Panc1 (cell line): ENCODE measurements at regions not wholly inside any gene's neighbourhood (a gene's known extent, or its start where the extent isn't known, plus 50 kb on each side); places are given as distances from the start of the nearest gene placed in this dataset.

ENCODE experiments used
- ATAC-seq: fragments of 200-7000 bp; cut with Tn5 transposase; 2 replicates; pipeline ENCODE4 v1.9.1; 2020; ENCODE audit warnings: mild to moderate bottlenecking, moderate library complexity
- BruUV-seq: library from RNA; stranded (reverse); fragments of 400-500 nt; replicated peaks from 2 replicates; lab custom pipeline; 2021; lab: Mats Ljungman, UMichigan
- CTCF ChIA-PET: fragments of 300-600 bp; sonication (Branson Sonifier 250); formaldehyde crosslinking; loops from one replicate; lab custom pipeline; 2022; ENCODE audit warnings: antibody characterized with exemption; lab: Charles Lee
- POLR2A ChIA-PET: fragments of 300-600 bp; sonication (Branson Sonifier 250); formaldehyde crosslinking; loops from one replicate; lab custom pipeline; 2022; ENCODE audit warnings: antibody characterized with exemption; lab: Charles Lee
- DNase-seq: peaks from one replicate; pipeline ENCODE4 v3.0.0-alpha.2; 2010; ENCODE audit warnings: low read depth, low spot score
- H3K27ac ChIP-seq: 2 replicates; pipeline ENCODE4 v1.5.1; 2011; ENCODE audit warnings: mild to moderate bottlenecking, low read length, inconsistent platforms
- H3K27me3 ChIP-seq: fragments of 200-500 bp; sonication (Bioruptor generic); 2 replicates; pipeline ENCODE4 v1.6.0; 2014; ENCODE audit warnings: low read length, inconsistent platforms; ENCODE audit not compliant: control insufficient read depth, insufficient read depth
- H3K36me3 ChIP-seq: fragments of 200-500 bp; sonication (Bioruptor generic); 2 replicates; pipeline ENCODE4 v1.5.1; 2014; ENCODE audit warnings: inconsistent platforms, mild to moderate bottlenecking, low read length, moderate library complexity; ENCODE audit not compliant: control insufficient read depth, insufficient read depth
- H3K4me1 ChIP-seq: 2 replicates; pipeline ENCODE4 v1.5.1; 2011; ENCODE audit warnings: inconsistent platforms, mild to moderate bottlenecking, low read length, moderate library complexity; ENCODE audit not compliant: control insufficient read depth, insufficient read depth
- H3K4me3 ChIP-seq, 2 experiments: 2 replicates each; pipeline ENCODE4 v1.5.1; 2011 to 2012; ENCODE audit warnings: low read depth in 2 of 2, low read length in 2 of 2, mild to moderate bottlenecking in 2 of 2, inconsistent platforms in 1 of 2, moderate library complexity in 1 of 2
- H3K9me3 ChIP-seq: fragments of 200-500 bp; sonication (Bioruptor generic); 2 replicates; pipeline ENCODE4 v1.5.1; 2014; ENCODE audit warnings: low read depth, mild to moderate bottlenecking, inconsistent platforms, low read length, moderate library complexity; ENCODE audit not compliant: control insufficient read depth, insufficient read depth
- CTCF ChIP-seq: fragments of 450-650 bp; IDR thresholded peaks from 2 replicates; pipeline ENCODE4 v1.5.1; 2017; ENCODE audit warnings: mild to moderate bottlenecking
- POLR2AphosphoS5 ChIP-seq: IDR thresholded peaks from 2 replicates; pipeline ENCODE4 v1.6.1; 2012; ENCODE audit warnings: mild to moderate bottlenecking, low read depth, low read length, moderate library complexity
- REST ChIP-seq, 2 experiments: IDR thresholded peaks; 2 replicates each; pipeline ENCODE4 v1.6.1; 2011 to 2012; ENCODE audit warnings: low read depth in 2 of 2, control low read depth in 1 of 2, low read length in 1 of 2, mild to moderate bottlenecking in 1 of 2, moderate library complexity in 1 of 2; ENCODE audit not compliant: insufficient read depth in 1 of 2
- SIN3A ChIP-seq: IDR thresholded peaks from 2 replicates; pipeline ENCODE4 v1.6.1; 2012; ENCODE audit warnings: low read depth, mild to moderate bottlenecking, low read length, moderate library complexity, borderline replicate concordance; ENCODE audit not compliant: insufficient read depth
- TCF7L2 ChIP-seq: IDR thresholded peaks from 2 replicates; pipeline ENCODE4 v1.6.1; 2011; ENCODE audit warnings: mild to moderate bottlenecking, low read depth, low read length, inconsistent platforms
- in situ Hi-C: cut with HindIII; loops from 2 replicates; pipeline ENCODE4 v1.10.0; 2016; ENCODE audit warnings: low sequenced_read_pairs, low pct_unique_long_range_greater_than_20kb
- intact Hi-C: fragments of 100-400 bp; cut with micrococcal nuclease; formaldehyde crosslinking; loops from one replicate; pipeline ENCODE4 v1.10.0; 2022; ENCODE audit not compliant: unreplicated experiment

- no TSS peak for BruUV-seq
- CTCF ChIA-PET: no interaction called here
- in situ Hi-C loops (no loop called here), intact Hi-C loops (no loop called here)
- no peak for ATAC-seq
- no peak for TF ChIP-seq SIN3A
- no peak for TF ChIP-seq REST (IDR thresholded peaks at IDR 0.05; ENCODE audit: insufficient read depth in 1 of 2, low read depth in 2 of 2, low read length in 1 of 2)
- TF ChIP-seq TCF7L2: no peak
- TF ChIP-seq POLR2AphosphoS5: no peak
- no peak for TF ChIP-seq CTCF
- no peak for DNase-seq
- POLR2A ChIA-PET: no interaction called here
- H3K27me3 ChIP-seq: no peaks in the 10 kb centered on the region
- no peak overlapping the region for H3K4me3 ChIP-seq
- no peaks in the 10 kb centered on the region for H3K36me3 ChIP-seq
- H3K9me3 ChIP-seq: no peaks in the 10 kb centered on the region
- no peaks in the 10 kb centered on the region for H3K4me1 ChIP-seq
- H3K27ac ChIP-seq: no peak overlapping the region
Observed at GRCh38 chr2:128644718-128645256, 326.1 kb upstream of the HS6ST1 start.

- BruUV-seq: no TSS peak
- Histone ChIP-seq H3K9me3 (no peaks in the 10 kb centered on the region), H3K4me3 (no peak overlapping the region), H3K36me3 (no peaks in the 10 kb centered on the region), H3K27ac (no peak overlapping the region), H3K27me3 (no peaks in the 10 kb centered on the region), H3K4me1 (no peaks in the 10 kb centered on the region)
- CTCF ChIA-PET: no interaction called here
- POLR2A ChIA-PET: no interaction called here
- in situ Hi-C loops (no loop called here), intact Hi-C loops (no loop called here)
- no peak for DNase-seq
- no peak for ATAC-seq
- TF ChIP-seq SIN3A: no peak
- TF ChIP-seq TCF7L2: no peak
- TF ChIP-seq POLR2AphosphoS5: no peak
- TF ChIP-seq REST (IDR thresholded peaks at IDR 0.05; ENCODE audit: insufficient read depth in 1 of 2, low read depth in 2 of 2, low read length in 1 of 2): no peak
- TF ChIP-seq CTCF: no peak
Observed at GRCh38 chr2:128645631-128646030, 327.0 kb upstream of the HS6ST1 start.
